HCT116 (cell line): ENCODE measurements at regions not wholly inside any gene's neighbourhood (a gene's known extent, or its start where the extent isn't known, plus 50 kb on each side); places are given as distances from the start of the nearest gene placed in this dataset.

Experiments used
- POLR2A ChIP-seq: IDR thresholded peaks from 2 replicates; pipeline ENCODE4 v1.7.0; 2011; ENCODE audit warnings: borderline replicate concordance; ENCODE audit not compliant: insufficient read depth, insufficient read length; ENCODE audit errors: extremely low read depth
- TF ChIP-seq, protein P1 (sequence below), 3 experiments: fragments of 200-600 bp in 1 of 3; sonication (generic) in 1 of 3; IDR thresholded peaks in 2 of 3; conservative IDR thresholded peaks in 1 of 3; 2 replicates each; pipeline ENCODE4 v1.5.1; 2012 to 2017; ENCODE audit warnings: low read depth in 2 of 3, low read length in 2 of 3, antibody characterized with exemption in 1 of 3, borderline replicate concordance in 1 of 3, control low read depth in 1 of 3, mild to moderate bottlenecking in 1 of 3, mixed read lengths in 1 of 3, mixed run types in 1 of 3, moderate library complexity in 1 of 3; ENCODE audit not compliant: insufficient read depth in 1 of 3

DNA sequence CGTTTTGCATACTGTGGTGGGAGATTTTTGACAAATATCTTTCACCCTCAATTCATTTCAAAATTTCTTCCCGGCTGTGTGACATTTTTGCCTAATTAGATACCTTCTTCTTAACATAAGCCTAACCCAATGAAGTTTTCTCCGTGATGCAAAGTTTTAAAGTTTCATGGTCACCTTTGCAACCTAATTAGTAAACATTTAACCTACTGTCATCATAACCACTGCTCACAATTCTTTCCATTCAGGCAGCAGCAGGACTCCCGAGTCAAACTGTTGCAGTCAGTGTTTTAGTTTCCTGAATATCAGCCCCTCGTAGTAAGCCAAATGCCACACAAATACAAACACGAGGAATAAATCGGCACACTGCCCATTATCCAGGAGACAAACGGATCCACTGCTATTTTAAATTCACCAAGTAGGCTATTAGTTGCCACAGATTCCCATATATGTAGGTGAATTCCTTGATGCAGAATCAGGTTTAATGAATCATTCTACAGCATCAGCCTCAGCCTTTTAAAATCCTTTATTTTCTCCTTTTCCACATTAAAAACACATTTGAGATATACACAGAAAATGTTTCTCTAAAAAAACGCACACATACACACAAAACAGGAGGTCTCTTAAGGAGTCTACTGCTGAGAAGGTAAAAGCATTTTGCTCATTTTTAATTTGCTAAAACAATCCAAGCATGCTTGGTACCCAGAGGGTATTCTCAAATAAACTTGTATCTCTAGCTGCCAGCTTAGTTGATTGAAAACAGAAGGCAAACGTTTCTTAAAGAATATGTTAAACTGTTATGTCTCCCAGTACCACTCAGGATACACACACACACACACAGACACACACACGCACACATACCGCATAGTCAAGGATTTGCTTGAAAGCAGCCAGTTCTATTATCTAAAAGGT, 106.5 kb upstream of the KCTD1 start:
- TF ChIP-seq, protein P1, sequence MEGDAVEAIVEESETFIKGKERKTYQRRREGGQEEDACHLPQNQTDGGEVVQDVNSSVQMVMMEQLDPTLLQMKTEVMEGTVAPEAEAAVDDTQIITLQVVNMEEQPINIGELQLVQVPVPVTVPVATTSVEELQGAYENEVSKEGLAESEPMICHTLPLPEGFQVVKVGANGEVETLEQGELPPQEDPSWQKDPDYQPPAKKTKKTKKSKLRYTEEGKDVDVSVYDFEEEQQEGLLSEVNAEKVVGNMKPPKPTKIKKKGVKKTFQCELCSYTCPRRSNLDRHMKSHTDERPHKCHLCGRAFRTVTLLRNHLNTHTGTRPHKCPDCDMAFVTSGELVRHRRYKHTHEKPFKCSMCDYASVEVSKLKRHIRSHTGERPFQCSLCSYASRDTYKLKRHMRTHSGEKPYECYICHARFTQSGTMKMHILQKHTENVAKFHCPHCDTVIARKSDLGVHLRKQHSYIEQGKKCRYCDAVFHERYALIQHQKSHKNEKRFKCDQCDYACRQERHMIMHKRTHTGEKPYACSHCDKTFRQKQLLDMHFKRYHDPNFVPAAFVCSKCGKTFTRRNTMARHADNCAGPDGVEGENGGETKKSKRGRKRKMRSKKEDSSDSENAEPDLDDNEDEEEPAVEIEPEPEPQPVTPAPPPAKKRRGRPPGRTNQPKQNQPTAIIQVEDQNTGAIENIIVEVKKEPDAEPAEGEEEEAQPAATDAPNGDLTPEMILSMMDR (IDR thresholded peaks at IDR 0.05 in 2 of 3, conservative IDR thresholded peaks at IDR 0.05 in 1 of 3; ENCODE audit: borderline replicate concordance in 1 of 3, insufficient read depth in 1 of 3, low read depth in 2 of 3, low read length in 2 of 3), result no peak
- no peak for TF ChIP-seq POLR2A
